Lower lobe of right lung (tissue), 2 donors: ENCODE measurements at regions not wholly inside any gene's neighbourhood (a gene's known extent, or its start where the extent isn't known, plus 50 kb on each side); places are given as distances from the start of the nearest gene placed in this dataset.

ENCODE experiments used
- ATAC-seq, 2 donors: fragments of 200-7000 bp; cut with Tn5 transposase; one replicate each; pipeline ENCODE4 v1.9.1; 2020 to 2022; ENCODE audit warnings: mild to moderate bottlenecking in 2 of 2, moderate library complexity in 2 of 2
- DNase-seq: peaks from one replicate; pipeline ENCODE4 v3.0.0-alpha.2; 2020
- H3K27ac ChIP-seq: fragments of 200-600 bp; one replicate; pipeline ENCODE4 v1.8.0; 2022
- H3K27me3 ChIP-seq: fragments of 200-600 bp; one replicate; pipeline ENCODE4 v1.8.0; 2022; ENCODE audit warnings: low read depth
- H3K36me3 ChIP-seq: fragments of 200-600 bp; one replicate; pipeline ENCODE4 v1.8.0; 2022; ENCODE audit warnings: mild to moderate bottlenecking
- H3K4me1 ChIP-seq: fragments of 200-600 bp; one replicate; pipeline ENCODE4 v1.8.0; 2022
- H3K4me3 ChIP-seq: fragments of 200-600 bp; one replicate; pipeline ENCODE4 v1.8.0; 2022; ENCODE audit warnings: mild to moderate bottlenecking
- H3K9me3 ChIP-seq: fragments of 200-600 bp; one replicate; pipeline ENCODE4 v1.8.0; 2022
- CTCF ChIP-seq: fragments of 200-600 bp; IDR thresholded peaks from one replicate; pipeline ENCODE4 v1.8.0; 2022; ENCODE audit warnings: antibody characterized with exemption, mild to moderate bottlenecking
- intact Hi-C: fragments of 100-400 bp; cut with DNase I; formaldehyde crosslinking; loops from one replicate; pipeline ENCODE4 v1.11.0; 2022
- donor health status: DM: no; HTN: yes; CAD: no; lungs with severe emphysema.

DNA sequence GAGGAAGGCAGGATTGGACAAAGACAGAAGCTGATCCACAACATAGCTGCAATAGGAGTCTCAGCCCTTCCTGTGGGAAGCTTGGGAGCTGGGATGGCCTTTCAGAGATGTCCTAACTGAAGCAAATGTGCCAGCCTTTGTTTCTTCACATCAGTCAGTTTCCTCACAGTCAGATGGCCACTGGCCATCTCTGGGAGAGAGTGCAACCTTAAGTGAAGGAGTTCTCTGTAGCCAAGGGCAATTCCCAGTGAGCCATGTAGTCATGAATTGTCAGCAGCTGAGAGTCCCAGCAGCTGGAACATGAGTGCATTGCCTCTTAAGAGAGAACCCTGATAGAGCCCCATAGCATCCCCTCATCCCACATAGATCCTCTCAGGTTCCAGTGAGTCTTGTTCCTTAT, 89.1 kb upstream of the LIFR start:
- Histone ChIP-seq H3K36me3 (no peaks in the 10 kb centered on the region), H3K4me3 (no peak overlapping the region), H3K27me3 (no peaks in the 10 kb centered on the region), H3K27ac (no peak overlapping the region), H3K4me1 (peaks cover 1% of the 10 kb centered on the region), H3K9me3 (no peaks in the 10 kb centered on the region)
- intact Hi-C loops: no loop called here
- DNase-seq (no peak), ATAC-seq (no peak)
- no peak for TF ChIP-seq CTCF

GRCh38 chr5:38648703-38649291, 92.4 kb upstream of the LIFR start:
- H3K27me3 ChIP-seq: no peaks in the 10 kb centered on the region
- H3K36me3 ChIP-seq: no peaks in the 10 kb centered on the region
- no peaks in the 10 kb centered on the region for H3K9me3 ChIP-seq
- peaks cover 10% of the 10 kb centered on the region for H3K4me1 ChIP-seq
- ATAC-seq (no peak), DNase-seq (no peak)
- H3K27ac ChIP-seq: no peak overlapping the region
- intact Hi-C loops: no loop called here
- no peak overlapping the region for H3K4me3 ChIP-seq
- no peak for TF ChIP-seq CTCF

DNA sequence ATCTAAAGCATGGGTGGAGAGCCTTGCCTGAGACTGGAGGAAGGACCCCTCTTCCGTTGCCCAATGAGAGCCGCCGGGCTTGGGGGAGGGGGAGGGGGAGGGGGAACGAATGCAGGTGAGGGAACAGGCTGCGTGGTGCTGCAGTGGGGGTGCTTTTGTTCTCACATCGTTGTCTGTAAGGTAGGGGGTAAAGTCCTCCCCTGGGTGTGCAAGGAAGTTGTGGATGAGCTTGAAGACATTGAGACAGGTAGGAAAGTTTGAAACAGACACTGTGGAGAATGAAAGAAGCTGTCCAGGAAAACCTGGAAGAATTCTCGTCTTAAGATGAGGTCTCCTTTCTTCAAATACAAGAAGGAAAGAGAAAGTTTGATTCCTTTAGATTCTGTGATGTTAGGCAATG, 94.1 kb upstream of the LIFR start:
- intact Hi-C loops: no loop called here
- ATAC-seq (peak in 1 of 2 donors; percentile 11), DNase-seq (no peak)
- Histone ChIP-seq H3K4me3 (peak overlapping the region; percentile 25), H3K36me3 (no peaks in the 10 kb centered on the region), H3K27ac (no peak overlapping the region), H3K9me3 (no peaks in the 10 kb centered on the region), H3K27me3 (no peaks in the 10 kb centered on the region), H3K4me1 (peaks cover 10% of the 10 kb centered on the region)
- no peak for TF ChIP-seq CTCF

GRCh38 chr5:38650946-38651345, 94.5 kb upstream of the LIFR start:
- no peaks in the 10 kb centered on the region for H3K9me3 ChIP-seq
- intact Hi-C loops: no loop called here
- ATAC-seq (peak in 1 of 2 donors; percentile 24), DNase-seq (no peak)
- peaks cover 10% of the 10 kb centered on the region for H3K4me1 ChIP-seq
- peak overlapping the region; percentile 25 for H3K4me3 ChIP-seq
- no peak overlapping the region for H3K27ac ChIP-seq
- H3K27me3 ChIP-seq: no peaks in the 10 kb centered on the region
- no peaks in the 10 kb centered on the region for H3K36me3 ChIP-seq
- TF ChIP-seq CTCF: no peak

DNA sequence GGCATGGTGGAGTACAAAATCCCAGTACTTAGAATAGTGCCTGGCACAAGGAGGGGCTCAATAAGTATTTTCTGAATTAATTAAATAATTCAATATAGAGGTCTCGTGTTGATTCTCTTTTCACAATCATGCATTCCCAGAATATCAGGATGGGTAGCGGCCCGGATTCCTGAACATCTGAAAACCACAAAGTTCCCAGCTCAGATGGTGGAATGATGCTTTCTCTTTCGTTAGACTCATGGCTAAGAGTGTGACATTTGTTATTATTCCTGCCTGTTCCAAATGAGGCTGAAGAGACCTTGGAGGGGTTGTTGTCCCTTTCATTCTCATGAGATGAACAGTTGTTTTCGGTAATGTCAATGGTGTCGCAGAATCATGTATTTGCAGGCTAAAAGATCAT, 95.4 kb upstream of the LIFR start:
- Histone ChIP-seq H3K27ac (no peak overlapping the region), H3K4me1 (peaks cover 10% of the 10 kb centered on the region), H3K36me3 (no peaks in the 10 kb centered on the region), H3K27me3 (no peaks in the 10 kb centered on the region), H3K4me3 (no peak overlapping the region), H3K9me3 (no peaks in the 10 kb centered on the region)
- intact Hi-C loops: no loop called here
- TF ChIP-seq CTCF: no peak
- ATAC-seq (no peak), DNase-seq (no peak)

GRCh38 chr5:38653389-38653788, 96.9 kb upstream of the LIFR start:
- no peak for DNase-seq
- no peak for ATAC-seq

More at GRCh38 chr5:38653389-38653788, 96.9 kb upstream of the LIFR start:
- Histone ChIP-seq H3K27ac (no peak overlapping the region), H3K4me1 (peaks cover 10% of the 10 kb centered on the region), H3K36me3 (no peaks in the 10 kb centered on the region), H3K9me3 (no peaks in the 10 kb centered on the region), H3K27me3 (no peaks in the 10 kb centered on the region), H3K4me3 (no peak overlapping the region)
- TF ChIP-seq CTCF: no peak
- intact Hi-C loops: no loop called here
